ENCODE measurements at regions not wholly inside any gene's neighbourhood (a gene's known extent, or its start where the extent isn't known, plus 50 kb on each side); places are given as distances from the start of the nearest gene placed in this dataset.
A peak's percentile ranks its signal among the peaks of the same experiment; 100 is the strongest.
"Not testable (repeated sequence)": the region's sequence is repeated elsewhere in the genome, so short reads cannot be mapped to it uniquely, and the experiment has no call there.

DNA sequence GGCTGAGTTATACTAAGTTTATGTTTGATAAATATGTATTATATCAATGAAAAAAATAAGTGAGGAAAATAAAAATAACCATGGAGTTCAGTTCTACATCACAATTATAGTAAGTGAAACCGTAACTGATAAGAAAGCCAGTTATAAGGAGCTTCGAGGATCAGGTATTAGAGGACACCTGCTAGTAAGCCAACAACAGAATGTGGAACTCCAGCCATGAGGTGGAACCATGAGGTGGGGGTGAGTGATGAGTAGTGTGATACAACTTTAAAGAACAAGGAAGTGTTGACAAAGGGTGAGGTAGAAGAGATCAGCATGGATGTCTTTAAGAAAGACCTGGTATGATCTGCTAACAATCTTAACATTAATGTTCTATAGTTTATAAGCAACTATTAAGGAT lies 452.9 kb downstream of the GUCY1A2 start:
- H3K4me1 ChIP-seq: no peaks in the 10 kb centered on the region
- no peaks in the 10 kb centered on the region for H3K36me3 ChIP-seq
- H3K9me3 ChIP-seq: no peaks in the 10 kb centered on the region
- no peak for DNase-seq
- no peak overlapping the region for H3K27ac ChIP-seq
- no peaks in the 10 kb centered on the region for H3K27me3 ChIP-seq
- TF ChIP-seq, protein P1, sequence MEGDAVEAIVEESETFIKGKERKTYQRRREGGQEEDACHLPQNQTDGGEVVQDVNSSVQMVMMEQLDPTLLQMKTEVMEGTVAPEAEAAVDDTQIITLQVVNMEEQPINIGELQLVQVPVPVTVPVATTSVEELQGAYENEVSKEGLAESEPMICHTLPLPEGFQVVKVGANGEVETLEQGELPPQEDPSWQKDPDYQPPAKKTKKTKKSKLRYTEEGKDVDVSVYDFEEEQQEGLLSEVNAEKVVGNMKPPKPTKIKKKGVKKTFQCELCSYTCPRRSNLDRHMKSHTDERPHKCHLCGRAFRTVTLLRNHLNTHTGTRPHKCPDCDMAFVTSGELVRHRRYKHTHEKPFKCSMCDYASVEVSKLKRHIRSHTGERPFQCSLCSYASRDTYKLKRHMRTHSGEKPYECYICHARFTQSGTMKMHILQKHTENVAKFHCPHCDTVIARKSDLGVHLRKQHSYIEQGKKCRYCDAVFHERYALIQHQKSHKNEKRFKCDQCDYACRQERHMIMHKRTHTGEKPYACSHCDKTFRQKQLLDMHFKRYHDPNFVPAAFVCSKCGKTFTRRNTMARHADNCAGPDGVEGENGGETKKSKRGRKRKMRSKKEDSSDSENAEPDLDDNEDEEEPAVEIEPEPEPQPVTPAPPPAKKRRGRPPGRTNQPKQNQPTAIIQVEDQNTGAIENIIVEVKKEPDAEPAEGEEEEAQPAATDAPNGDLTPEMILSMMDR (IDR thresholded peaks at IDR 0.05): no peak
- TF ChIP-seq POLR2A (IDR thresholded peaks at IDR 0.05): no peak
- H3K4me3 ChIP-seq: no peak overlapping the region

DNA sequence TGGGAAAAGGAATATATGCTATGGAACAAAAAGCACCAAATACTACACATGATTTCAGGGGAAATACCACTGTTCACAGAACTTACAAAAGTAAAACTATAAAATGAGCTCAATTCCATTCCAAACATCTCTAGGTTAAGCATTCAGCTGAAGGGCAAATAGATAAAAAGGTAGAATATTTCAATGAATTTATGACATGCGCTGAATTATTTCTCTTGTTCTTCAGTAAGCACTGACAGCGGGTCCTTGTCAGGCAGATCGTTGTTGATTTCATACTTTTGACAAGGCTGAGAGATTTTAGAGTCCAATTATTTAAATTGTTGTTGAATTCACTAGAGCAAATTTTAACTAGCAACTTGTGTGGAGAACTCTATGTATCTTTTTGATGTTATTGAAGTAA lies 449.6 kb downstream of the GUCY1A2 start:
- Histone ChIP-seq H3K36me3 (no peaks in the 10 kb centered on the region), H3K27ac (no peak overlapping the region), H3K9me3 (no peaks in the 10 kb centered on the region), H3K27me3 (no peaks in the 10 kb centered on the region), H3K4me3 (no peak overlapping the region), H3K4me1 (no peaks in the 10 kb centered on the region)
- no peak for DNase-seq
- no peak for TF ChIP-seq POLR2A (IDR thresholded peaks at IDR 0.05)
- TF ChIP-seq, protein P1 (IDR thresholded peaks at IDR 0.05): no peak

DNA sequence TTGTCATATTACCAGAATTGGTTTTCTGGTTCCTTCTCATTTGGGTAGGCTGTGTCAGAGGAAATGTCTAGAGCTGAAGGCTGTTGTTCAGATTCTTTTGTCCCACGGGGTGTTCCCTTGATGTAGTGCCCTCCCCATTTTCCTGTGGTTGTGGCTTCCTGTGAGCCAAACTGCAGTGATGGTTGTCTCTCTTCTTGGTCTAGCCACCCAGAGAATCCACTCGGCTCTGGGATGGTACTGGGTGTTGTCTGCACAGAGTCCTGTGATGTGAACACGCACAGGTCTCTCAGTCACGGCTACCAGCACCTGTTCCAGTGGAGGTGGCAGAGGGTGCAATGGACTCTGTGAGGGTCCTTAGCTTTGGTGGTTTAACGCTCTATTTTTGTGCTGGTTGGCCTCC lies 440.9 kb downstream of the GUCY1A2 start:
- not testable (repeated sequence) for H3K9me3 ChIP-seq, H3K36me3 ChIP-seq

DNA sequence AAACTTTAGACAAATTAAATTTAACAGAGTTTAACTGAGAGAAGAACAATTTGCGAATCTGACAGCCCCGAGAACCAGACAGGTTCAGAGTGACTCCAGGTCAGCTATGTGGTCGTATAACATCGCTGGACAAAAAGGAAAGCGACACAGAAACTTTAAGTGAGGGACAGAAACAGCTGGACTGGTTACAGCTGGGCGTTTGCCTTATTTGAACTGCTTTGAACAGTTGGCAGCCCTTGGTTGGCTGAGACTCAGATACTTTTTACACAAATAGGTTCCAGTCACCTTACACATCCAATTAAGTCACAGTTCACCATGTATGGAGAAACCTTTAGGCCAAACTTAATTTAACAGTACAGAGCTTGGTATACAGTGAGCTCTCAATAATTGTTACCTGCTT lies 436.9 kb downstream of the GUCY1A2 start:
- TF ChIP-seq, protein P1 (IDR thresholded peaks at IDR 0.05): no peak
- TF ChIP-seq POLR2A (IDR thresholded peaks at IDR 0.05): no peak
- no peak for DNase-seq
- no peaks in the 10 kb centered on the region for H3K27me3 ChIP-seq

More for the DNA sequence above, 440.9 kb downstream of the GUCY1A2 start:
- H3K4me3 ChIP-seq, H3K27me3 ChIP-seq, DNase-seq, H3K4me1 ChIP-seq, H3K27ac ChIP-seq: not testable (repeated sequence)

DNA sequence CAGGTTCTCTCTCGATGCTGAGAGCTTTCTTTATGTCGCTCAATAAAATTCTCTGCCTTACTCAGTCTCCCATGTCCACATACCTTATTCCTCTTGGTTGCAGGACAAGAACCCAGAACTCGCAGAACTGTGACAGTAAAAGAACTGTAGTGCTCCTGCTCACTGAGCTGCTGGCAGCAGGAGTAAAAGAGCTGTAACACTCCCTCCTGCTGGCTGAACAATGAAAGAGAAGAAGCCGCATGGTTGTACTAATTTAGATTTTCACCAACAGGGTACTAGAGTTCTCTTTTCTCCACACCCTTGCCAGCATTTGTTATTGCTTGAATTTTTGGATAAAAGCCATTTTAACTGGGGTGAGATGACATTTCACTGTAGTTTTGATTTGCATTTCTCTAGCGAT lies 433.2 kb downstream of the GUCY1A2 start:
- Histone ChIP-seq H3K36me3 (no peaks in the 10 kb centered on the region), H3K4me3 (no peak overlapping the region), H3K27me3 (no peaks in the 10 kb centered on the region), H3K4me1 (no peaks in the 10 kb centered on the region), H3K9me3 (no peaks in the 10 kb centered on the region), H3K27ac (no peak overlapping the region)
- TF ChIP-seq, protein P1 (IDR thresholded peaks at IDR 0.05): peak in 3 of 6 experiments; percentile 28 to 40 (median 32)
- TF ChIP-seq POLR2A (IDR thresholded peaks at IDR 0.05): no peak
- no peak for DNase-seq

More for the DNA sequence above, 436.9 kb downstream of the GUCY1A2 start:
- no peaks in the 10 kb centered on the region for H3K36me3 ChIP-seq
- peaks cover 0 to 5% (median 0%) of the 10 kb centered on the region in 4 donors for H3K9me3 ChIP-seq
- no peak overlapping the region for H3K27ac ChIP-seq
- H3K4me1 ChIP-seq: no peaks in the 10 kb centered on the region
- H3K4me3 ChIP-seq: no peak overlapping the region

DNA sequence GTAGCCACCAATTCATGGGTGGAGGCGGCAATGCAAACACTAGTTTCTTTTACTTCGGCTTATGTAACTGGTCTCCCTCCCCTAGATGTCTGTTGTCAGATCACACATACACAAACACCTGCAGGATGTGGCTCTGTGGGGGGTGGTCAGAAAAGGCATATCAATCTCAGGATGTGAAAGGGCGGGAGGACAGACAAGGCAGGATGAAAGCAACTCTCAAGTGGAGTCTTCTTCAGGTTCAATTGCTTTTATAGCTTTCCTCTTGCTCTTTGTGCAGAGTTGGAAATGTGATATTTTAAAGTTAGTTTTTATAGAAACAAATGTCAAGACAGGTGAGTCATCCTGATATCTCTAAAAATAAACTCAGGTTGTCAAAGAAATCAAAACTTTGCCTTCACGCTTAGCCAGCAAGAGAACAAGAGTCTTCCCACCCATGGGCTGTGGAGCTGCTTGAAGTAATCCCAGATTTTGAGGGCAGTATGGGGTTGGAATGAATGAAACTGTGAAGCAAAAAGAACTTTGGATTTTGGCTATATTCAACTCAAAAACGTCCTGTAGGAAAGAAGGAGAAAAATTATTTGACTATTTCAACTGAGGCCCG lies 423.4 kb downstream of the GUCY1A2 start:
- Histone ChIP-seq H3K27ac (no peak overlapping the region), H3K9me3 (no peaks in the 10 kb centered on the region), H3K27me3 (no peaks in the 10 kb centered on the region), H3K4me3 (no peak overlapping the region), H3K36me3 (no peaks in the 10 kb centered on the region), H3K4me1 (no peaks in the 10 kb centered on the region)
- TF ChIP-seq, protein P1 (IDR thresholded peaks at IDR 0.05): no peak
- TF ChIP-seq POLR2A (IDR thresholded peaks at IDR 0.05): no peak
- DNase-seq: no peak
